HUES64 (cell line): ENCODE measurements at regions not wholly inside any gene's neighbourhood (a gene's known extent, or its start where the extent isn't known, plus 50 kb on each side); places are given as distances from the start of the nearest gene placed in this dataset.

Experiments used
- H3K27ac ChIP-seq: 2 replicates; pipeline ENCODE4 v1.7.0; 2013; ENCODE audit warnings: low read depth, low read length, inconsistent platforms
- H3K27me3 ChIP-seq: 2 replicates; pipeline ENCODE4 v1.6.1; 2013; ENCODE audit warnings: mild to moderate bottlenecking, low read length; ENCODE audit not compliant: insufficient read depth
- H3K36me3 ChIP-seq: 2 replicates; pipeline ENCODE4 v1.6.1; 2013; ENCODE audit warnings: mild to moderate bottlenecking, low read length; ENCODE audit not compliant: insufficient read depth
- H3K4me1 ChIP-seq: 2 replicates; pipeline ENCODE4 v1.6.1; 2013; ENCODE audit warnings: mild to moderate bottlenecking, low read length, moderate library complexity; ENCODE audit not compliant: insufficient read depth
- H3K4me3 ChIP-seq: 2 replicates; pipeline ENCODE4 v1.5.1; 2013; ENCODE audit warnings: mild to moderate bottlenecking, low read length, moderate library complexity
- H3K9ac ChIP-seq: 2 replicates; pipeline ENCODE4 v1.6.1; 2013; ENCODE audit warnings: mild to moderate bottlenecking, low read depth, low read length
- H3K9me3 ChIP-seq: 2 replicates; pipeline ENCODE4 v1.6.1; 2013; ENCODE audit warnings: low read depth, low read length; ENCODE audit not compliant: insufficient read depth
- WGBS: fragments of 150-250, 120-280 bp; methylation state at CpG from one replicate; pipeline ENCODE4 v1.1.7; 2013; ENCODE audit warnings: missing lambda C conversion rate; 5-methylcytosine and 5-hydroxymethylcytosine counted together

DNA sequence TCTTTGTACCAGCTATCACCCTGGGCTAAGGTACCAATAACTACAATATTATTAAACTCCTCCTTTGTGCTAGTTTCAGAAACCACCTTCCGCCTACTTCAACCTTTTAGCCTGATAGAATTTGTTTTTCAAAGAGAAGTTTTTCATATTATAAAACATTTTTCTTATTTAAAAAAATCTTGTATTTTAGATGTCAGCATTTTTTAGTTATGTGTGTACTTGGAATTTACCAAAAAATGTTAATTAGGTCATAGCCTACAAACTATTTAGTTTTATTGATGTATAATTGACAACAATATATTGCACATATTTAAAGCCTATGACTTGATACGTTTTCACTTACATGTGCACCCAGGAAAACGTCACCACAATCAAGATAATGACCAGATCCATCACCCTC is 1097.6 kb downstream of the JRKL start:
- Histone ChIP-seq H3K4me3 (no peak overlapping the region), H3K36me3 (no peaks in the 10 kb centered on the region), H3K4me1 (no peaks in the 10 kb centered on the region), H3K27ac (no peak overlapping the region), H3K9me3 (no peaks in the 10 kb centered on the region), H3K9ac (no peak overlapping the region), H3K27me3 (no peaks in the 10 kb centered on the region)
- 88% methylated on average over 2 of the region's 3 CpGs for WGBS

DNA sequence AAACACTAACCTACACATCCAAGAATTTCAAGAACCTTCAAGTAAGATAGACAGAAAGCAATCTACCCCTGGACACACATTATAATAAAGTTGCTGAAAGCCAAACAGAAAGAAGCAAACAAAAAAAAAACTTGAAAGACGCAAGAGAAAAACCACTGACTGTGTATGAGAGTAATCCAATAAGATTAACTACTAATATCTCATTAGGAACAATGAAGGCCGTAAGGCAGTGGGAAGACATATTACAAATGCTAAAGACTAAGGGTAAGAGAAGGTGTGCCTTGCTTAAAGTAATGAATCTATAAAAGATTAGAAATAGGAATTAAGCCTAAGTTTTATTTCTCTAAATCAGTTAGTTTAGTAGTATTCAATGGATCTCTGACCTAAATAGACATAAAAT is 1109.1 kb downstream of the JRKL start:
- H3K4me3 ChIP-seq = no peak overlapping the region
- H3K36me3 ChIP-seq = no peaks in the 10 kb centered on the region
- 100% methylated on average over 1 of the region's 2 CpGs for WGBS
- H3K9me3 ChIP-seq = peaks cover 18% of the 10 kb centered on the region
- H3K9ac ChIP-seq = no peak overlapping the region
- H3K4me1 ChIP-seq = no peaks in the 10 kb centered on the region
- no peaks in the 10 kb centered on the region for H3K27me3 ChIP-seq
- no peak overlapping the region for H3K27ac ChIP-seq

DNA sequence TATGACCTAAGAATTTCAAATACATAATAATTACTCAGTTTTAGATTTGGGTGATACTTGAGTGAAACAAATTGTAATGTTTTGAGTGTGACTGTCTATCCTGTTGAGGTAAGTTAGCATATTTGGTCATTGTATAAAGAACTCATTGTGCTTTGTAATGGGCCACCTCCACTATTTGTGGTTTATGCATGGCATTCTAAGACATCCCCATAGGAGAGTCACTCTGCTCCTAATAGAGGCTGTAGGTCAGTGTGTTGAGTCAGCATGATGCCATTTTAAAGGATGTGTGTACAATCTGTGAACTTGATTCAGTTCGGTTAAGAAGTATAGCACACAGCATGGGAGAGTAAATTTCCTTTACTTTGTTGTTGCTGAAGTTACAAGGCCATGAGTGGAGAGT is 1112.4 kb downstream of the JRKL start:
- Histone ChIP-seq H3K27ac (no peak overlapping the region), H3K4me3 (no peak overlapping the region), H3K9me3 (peaks cover 17% of the 10 kb centered on the region), H3K27me3 (no peaks in the 10 kb centered on the region), H3K9ac (no peak overlapping the region), H3K36me3 (no peaks in the 10 kb centered on the region), H3K4me1 (peaks cover 11% of the 10 kb centered on the region)
- 95% methylated on average over 1 of the region's 1 CpG for WGBS

DNA sequence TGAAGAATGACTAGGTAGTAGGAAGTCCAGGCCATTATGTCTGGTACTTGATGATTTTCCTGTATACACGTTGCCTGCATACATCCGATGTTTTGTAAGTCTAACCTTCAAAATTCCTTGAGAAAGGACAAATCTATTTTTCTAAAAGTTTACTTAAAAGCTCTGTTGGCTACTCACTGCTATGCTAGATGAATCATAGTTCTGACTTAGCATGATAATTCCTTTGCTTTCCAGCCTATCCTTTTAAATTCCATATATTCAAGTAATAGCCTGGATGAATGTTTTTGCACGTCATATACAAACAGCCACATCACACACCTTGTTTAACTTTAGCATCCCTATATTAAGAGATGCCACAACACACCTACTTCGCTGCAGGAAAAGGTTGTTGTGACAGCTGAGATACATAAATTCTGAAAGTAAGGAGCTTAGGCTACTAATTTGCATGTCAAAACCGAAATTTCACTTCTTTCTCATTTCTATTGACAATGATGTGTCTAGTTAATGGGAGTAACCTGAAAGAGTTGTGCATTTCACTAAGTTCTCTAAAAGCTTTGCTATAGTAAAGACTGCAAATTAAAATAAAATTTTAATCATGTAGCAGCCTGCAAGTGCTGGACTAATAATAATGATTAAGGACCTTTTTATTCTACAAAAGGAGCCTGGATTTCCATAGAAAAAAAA is 1116.4 kb downstream of the JRKL start:
- Histone ChIP-seq H3K9me3 (no peaks in the 10 kb centered on the region), H3K27me3 (no peaks in the 10 kb centered on the region), H3K4me1 (peaks cover 11% of the 10 kb centered on the region), H3K4me3 (no peak overlapping the region), H3K36me3 (no peaks in the 10 kb centered on the region), H3K9ac (no peak overlapping the region), H3K27ac (no peak overlapping the region)
- 87% methylated on average over 5 of the region's 5 CpGs for WGBS

DNA sequence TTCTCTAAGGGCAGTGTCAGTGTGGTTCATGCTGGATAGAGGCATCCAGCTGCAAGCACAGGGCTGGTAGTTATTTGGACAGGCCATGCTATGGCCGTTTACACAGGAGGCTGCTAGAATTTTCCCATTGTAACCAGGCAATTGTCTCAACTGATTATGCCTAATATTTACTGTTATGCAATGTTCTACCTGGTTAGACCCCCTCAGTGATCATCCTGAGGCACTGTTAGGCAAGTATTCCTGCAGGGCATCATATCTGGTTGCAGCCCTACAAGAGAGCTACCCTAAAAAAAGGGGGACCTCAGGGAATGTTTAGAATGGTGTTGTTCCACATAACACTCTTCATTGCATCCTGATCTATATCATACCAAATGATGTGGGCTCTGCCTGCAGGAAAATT is 1124.6 kb downstream of the JRKL start:
- WGBS = 87% methylated on average over 1 of the region's 1 CpG

DNA sequence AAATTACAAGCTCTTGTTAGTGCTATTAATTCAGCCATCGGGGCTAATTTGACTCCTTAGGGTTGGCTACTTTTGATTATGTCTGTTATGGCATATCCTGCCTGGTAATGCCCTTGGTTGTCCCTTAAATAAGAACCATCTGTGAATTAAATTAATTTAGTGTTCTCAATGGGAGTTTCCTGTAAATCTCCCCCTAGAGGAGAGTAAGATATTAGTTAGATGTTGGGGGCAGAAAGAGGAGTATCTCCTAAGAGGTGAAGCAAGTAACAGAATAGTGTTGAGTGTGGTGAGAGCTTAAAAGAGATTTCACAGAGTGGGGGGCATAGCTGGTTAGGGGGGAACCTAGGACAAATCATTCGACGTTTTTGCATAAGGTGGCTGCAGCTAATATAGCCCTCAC is 1126.9 kb downstream of the JRKL start:
- Histone ChIP-seq H3K9ac (no peak overlapping the region), H3K4me3 (no peak overlapping the region), H3K4me1 (no peaks in the 10 kb centered on the region), H3K27ac (no peak overlapping the region), H3K9me3 (peaks cover 3% of the 10 kb centered on the region; the same call in 1 of the 2 replicates), H3K27me3 (no peaks in the 10 kb centered on the region), H3K36me3 (no peaks in the 10 kb centered on the region)
- WGBS = 90% methylated on average over 3 of the region's 3 CpGs

More for the DNA sequence above, 1124.6 kb downstream of the JRKL start:
- Histone ChIP-seq H3K4me1 (no peaks in the 10 kb centered on the region), H3K9ac (no peak overlapping the region), H3K36me3 (no peaks in the 10 kb centered on the region), H3K27me3 (no peaks in the 10 kb centered on the region), H3K4me3 (no peak overlapping the region), H3K9me3 (no peaks in the 10 kb centered on the region), H3K27ac (no peak overlapping the region)

DNA sequence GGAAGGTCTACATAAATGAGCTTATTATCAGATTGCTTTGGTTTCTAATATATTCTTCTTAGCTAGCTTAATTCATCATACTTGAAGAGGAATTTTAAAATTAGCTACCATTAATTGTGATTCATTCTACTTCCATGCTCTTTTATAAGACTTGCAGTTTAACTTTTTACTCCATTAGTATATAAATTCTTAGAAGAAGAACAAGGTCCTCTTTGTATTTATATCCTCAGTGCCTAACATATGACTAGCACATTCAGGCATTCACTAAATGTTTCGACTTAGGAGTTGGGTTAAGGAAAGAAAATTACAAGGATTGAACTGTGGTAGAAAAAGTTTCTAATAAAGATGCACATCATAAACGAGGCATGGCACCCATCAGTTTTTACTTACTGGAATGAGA is 1135.5 kb downstream of the JRKL start:
- WGBS = 94% methylated on average over 2 of the region's 2 CpGs
- Histone ChIP-seq H3K27ac (no peak overlapping the region), H3K4me1 (no peaks in the 10 kb centered on the region), H3K4me3 (no peak overlapping the region), H3K9me3 (peaks cover 4% of the 10 kb centered on the region; the same call in 1 of the 2 replicates), H3K27me3 (no peaks in the 10 kb centered on the region), H3K36me3 (no peaks in the 10 kb centered on the region), H3K9ac (no peak overlapping the region)

DNA sequence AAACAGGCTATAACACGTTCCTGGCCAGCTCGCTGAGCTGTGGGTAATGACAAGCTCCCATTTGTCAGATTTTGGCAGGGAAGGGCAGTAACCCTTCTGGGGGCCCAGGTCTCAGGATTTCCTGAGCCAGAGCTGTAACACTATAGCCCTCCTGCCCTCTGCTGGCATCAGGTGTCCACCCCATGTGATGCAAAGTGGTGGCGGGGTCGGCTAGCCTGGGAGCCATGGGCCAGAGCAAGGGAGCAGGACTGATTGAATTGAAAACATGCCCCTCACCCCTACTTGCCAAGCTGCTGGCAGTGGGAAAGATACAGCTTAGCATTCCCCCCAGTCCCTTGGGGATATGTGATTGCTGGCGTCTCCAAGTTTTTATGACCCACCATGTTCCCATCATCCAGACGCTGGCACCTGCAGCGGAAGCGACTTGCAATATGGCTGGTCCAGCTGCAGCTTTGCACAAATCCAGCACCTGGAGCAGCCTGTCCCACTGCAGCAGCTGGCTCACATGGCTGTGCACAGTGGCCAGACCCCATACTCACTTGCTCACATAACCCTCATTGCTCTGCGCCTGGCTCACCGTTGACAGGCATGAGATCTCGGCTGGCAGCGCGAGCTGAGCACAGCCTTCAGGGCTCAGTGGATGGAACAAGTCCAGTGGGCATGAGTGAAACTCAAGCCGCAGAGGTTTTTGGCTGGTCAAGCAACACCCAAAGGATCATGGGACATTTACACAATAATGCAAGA is 1147.8 kb downstream of the JRKL start:
- 97% methylated on average over 14 of the region's 14 CpGs for WGBS
- Histone ChIP-seq H3K36me3 (no peaks in the 10 kb centered on the region), H3K4me1 (no peaks in the 10 kb centered on the region), H3K4me3 (no peak overlapping the region), H3K9ac (no peak overlapping the region), H3K27ac (no peak overlapping the region), H3K9me3 (0 out of 2 replicates have a peak, but pooled peaks cover 3% of the 10 kb centered on the region), H3K27me3 (no peaks in the 10 kb centered on the region)

DNA sequence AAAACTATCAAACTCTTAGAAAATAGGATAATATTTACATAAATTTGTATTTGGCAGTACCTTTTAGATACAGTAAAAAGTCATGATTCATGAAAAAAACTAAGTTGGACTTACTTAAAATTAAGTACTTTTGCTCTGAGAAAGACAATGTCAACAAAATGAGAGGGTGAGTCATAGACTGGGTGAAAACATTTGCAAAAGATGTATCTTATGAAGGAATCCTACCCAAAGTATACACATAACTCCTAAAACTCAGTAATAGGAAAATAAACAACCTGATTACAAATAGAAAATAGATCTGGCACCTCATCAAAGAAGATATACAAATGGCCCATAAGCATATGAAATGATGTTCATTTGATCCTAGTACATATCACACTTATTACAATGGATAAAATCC is 1154.6 kb downstream of the JRKL start:
- no peak overlapping the region for H3K27ac ChIP-seq
- H3K4me3 ChIP-seq = no peak overlapping the region
- no peak overlapping the region for H3K9ac ChIP-seq
- H3K36me3 ChIP-seq = no peaks in the 10 kb centered on the region
- no peaks in the 10 kb centered on the region for H3K9me3 ChIP-seq
- H3K27me3 ChIP-seq = no peaks in the 10 kb centered on the region
- H3K4me1 ChIP-seq = peaks cover 6% of the 10 kb centered on the region; the same call in 1 of the 2 replicates

DNA sequence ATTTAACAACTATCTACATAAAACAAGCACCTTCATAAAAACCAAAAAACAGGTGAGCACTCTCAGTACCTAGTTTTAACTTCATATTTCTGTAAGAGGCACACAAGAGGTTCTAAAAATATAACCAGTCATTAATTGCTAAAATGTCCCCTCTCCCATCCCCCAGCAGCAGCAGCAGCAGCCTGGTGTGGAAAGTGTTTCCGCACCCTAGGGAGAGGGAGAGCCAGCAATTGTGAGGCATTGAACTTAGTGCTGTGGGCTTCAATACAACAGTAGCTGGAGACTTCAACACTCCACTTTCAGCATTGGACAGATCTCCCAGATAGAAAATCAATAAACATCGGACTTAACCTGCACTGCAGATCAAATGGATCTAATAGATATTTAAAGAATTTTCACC is 1158.5 kb downstream of the JRKL start:
- Histone ChIP-seq H3K4me1 (peaks cover 6% of the 10 kb centered on the region; the same call in 1 of the 2 replicates), H3K4me3 (no peak overlapping the region), H3K9ac (no peak overlapping the region), H3K9me3 (no peaks in the 10 kb centered on the region), H3K36me3 (no peaks in the 10 kb centered on the region), H3K27me3 (no peaks in the 10 kb centered on the region), H3K27ac (no peak overlapping the region)
- 95% methylated on average over 2 of the region's 2 CpGs for WGBS

DNA sequence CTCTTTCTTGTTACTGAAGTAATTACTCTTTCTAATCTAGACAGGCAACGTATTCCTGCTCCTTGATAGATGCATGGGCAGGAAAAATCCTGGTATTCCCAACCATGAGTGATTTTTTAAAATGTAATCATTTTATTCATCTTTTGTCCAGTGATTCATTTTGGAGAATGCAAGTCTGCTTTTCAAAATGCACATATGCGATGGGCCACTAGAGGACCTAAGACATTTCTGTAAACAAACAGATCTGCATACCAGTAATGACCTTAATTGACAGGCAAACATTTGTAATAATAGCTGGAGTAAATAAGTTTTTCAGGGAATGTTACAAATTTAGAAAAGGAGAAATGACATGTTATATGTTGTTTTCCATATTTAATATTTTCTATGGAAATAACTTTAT is 1167.6 kb downstream of the JRKL start:
- Histone ChIP-seq H3K4me1 (no peaks in the 10 kb centered on the region), H3K9ac (no peak overlapping the region), H3K4me3 (no peak overlapping the region), H3K36me3 (no peaks in the 10 kb centered on the region), H3K9me3 (no peaks in the 10 kb centered on the region), H3K27ac (no peak overlapping the region), H3K27me3 (no peaks in the 10 kb centered on the region)
- WGBS = 100% methylated on average over 2 of the region's 2 CpGs
